ENCODE measurements at regions not wholly inside any gene's neighbourhood (a gene's known extent, or its start where the extent isn't known, plus 50 kb on each side); places are given as distances from the start of the nearest gene placed in this dataset.
"Not testable (repeated sequence)": the region's sequence is repeated elsewhere in the genome, so short reads cannot be mapped to it uniquely, and the experiment has no call there.

DNA sequence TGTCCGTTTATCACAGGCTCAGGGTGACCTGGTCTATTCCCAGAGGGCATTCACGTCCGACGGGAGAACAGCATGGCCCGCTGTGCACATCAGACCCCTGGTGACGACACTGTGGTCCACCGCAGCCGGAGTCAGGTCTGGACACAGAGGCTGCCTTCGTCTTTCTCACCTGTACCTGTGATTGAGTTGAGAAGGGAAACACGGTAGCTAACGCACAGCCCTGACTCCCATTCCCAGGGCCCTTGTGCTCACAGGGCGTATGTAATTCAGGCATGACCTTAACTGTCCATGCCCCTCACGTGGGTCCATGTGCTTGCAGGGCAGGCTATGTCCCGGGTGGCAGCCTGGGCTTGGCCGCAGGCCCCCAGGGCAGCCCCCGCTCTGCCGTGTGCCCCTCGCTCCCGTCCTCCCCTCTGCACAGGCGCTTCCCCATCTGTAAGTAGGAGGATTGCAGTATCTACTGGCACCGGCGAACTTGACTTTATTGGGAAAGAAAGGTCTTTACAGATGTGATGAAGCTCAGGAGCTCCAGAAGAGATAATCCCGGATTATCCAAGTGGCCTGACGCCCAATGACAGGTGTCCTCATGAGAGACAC, 221.3 kb upstream of the TCERG1L start:
- no peak for DNase-seq (ENCODE audit: low spot score)

DNA sequence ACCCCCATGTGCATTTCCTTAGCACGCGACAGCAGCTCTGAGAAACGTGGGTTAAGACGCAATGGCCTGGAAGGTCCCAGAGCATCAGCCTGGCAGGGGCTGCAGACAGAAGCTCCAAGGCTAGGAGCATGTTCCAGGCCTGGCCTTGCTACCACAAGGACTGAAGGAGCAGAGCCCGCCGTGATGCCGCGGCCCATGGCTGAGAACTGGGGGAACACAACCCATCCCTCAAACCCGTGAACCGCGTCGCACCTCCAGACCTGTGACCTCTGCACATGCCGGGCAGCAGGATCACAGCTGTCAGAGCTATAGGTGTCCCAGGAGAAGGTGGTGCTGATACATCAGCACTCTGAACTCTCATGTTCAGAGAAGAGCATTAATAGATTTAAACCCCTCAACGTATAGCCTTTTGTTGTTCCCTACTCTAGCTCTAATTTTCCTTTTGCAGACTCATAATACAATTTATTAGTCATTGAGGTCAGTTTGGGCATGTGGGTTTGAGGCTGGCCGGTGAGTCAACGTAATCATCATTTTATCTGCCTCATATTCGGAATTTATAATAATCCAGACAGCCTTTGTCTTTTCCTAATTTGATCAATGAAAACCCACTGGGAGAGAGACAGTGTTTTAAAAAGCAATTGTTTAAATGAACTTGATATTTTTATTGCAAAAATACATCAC, 222.5 kb upstream of the TCERG1L start:
- no peak for DNase-seq (ENCODE audit: low spot score)

DNA sequence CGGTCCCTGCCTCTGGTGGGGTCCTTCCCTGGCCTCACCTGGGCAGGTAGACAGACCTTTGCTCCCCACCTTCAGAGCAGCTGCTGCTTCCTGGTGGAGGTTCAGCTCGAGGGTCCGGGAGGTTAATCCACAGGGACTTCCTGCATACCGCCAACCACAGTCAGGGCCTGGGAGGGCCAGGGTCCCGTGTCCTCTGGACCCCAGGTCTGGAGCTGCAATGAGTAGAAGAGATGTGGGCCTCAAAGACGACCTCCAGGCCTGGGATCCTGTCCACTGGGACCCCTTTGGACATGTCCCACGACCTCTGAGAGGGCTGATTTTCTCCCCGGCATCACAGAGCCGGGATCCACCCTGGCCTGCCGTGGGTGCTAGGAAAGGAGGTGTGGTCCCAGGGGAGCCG, 223.3 kb upstream of the TCERG1L start:
- no peak for DNase-seq (ENCODE audit: low spot score)

DNA sequence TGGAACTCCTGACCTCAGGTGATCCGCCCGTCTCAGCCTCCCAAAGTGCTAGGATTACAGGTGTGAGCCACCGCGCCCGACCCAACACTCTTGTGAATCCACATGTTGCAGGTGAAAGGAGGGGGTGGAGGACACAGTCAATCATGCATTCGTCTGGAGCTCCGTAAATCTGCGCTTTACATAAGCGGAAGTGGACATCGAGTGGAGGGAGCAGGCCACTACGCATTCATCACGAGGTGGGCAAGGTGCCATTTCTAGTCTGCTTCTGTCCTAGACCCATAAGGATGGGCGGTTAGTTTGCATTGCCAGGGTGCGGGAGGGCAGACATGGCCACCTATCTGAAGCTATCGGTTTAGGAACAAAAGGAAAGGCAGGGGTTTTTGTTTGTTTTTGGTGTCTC, 225.2 kb upstream of the TCERG1L start:
- DNase-seq (ENCODE audit: low spot score), result no peak

DNA sequence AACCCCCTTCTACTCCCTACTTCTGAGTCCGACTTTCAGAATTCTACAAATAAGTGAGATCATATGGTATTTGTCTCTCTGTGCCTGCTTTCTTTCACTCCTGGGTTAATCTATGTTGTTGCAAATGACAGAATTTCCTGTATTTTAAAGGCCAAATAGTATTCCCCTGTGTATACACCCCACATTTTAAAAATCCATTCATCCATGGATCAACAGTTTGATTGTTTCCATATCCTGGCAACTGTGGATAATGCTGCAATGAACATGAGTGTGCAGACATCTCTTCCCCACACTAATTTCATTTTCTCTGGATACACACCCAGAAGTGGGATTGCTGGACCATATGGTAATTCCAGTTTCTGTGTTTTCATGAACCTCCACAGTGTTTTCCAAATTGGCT, 225.8 kb upstream of the TCERG1L start:
- no peak for DNase-seq (ENCODE audit: low spot score)

DNA sequence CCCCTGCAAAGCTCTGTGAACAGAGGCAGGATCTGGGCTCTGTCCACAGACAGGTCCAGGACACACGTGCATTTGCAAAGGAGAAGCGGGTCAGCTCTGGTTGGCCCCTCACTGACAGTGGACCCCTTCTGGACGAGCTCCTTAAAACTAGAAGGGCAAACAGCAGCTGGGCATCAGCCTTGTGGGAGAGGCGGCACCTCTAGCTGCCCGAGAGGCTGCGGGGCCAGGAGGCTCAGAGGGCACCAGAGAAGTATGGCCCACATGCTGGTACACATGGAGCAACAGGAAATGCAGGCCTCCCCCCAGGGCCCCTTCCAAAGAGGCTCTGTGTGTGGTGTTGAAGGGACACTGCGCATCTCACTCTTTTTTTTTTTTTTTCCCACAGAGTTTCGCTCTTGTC, 233.0 kb upstream of the TCERG1L start:
- no peak for DNase-seq (ENCODE audit: low spot score)

DNA sequence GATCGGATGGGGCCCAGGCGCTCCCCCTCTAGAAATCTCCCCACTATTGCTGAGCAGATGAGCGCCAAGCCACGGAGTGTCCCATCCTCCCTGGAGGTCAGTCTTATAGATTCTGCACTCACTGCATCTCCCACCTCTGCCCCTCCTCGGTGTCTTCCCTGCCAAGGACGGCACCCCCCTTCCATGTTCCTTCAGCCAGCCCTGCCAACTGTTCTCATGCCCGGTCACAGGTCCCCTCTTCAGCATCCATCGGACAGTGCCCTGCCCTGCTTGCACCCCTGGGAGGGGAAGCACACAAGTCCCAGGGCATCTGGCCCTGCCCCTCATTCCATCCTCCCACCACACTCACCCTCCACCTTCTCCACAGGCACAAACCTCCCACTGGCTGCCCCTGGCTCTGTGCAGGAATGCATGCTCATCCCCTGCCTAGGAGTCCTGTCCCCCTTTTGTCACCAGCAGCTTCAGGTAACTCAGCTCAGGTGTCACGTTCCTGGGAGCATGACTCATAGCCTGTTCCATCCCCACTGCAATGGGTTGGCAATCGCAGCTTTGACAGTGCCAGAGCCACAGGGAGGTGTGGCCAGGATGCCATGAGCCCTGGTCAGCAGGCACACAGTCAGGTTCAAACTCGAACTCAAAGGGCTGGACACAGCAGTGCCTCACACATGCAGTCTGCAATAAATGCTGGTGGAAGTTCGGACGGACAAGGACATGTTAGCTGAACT, 234.7 kb upstream of the TCERG1L start:
- DNase-seq (ENCODE audit: low spot score), result no peak

DNA sequence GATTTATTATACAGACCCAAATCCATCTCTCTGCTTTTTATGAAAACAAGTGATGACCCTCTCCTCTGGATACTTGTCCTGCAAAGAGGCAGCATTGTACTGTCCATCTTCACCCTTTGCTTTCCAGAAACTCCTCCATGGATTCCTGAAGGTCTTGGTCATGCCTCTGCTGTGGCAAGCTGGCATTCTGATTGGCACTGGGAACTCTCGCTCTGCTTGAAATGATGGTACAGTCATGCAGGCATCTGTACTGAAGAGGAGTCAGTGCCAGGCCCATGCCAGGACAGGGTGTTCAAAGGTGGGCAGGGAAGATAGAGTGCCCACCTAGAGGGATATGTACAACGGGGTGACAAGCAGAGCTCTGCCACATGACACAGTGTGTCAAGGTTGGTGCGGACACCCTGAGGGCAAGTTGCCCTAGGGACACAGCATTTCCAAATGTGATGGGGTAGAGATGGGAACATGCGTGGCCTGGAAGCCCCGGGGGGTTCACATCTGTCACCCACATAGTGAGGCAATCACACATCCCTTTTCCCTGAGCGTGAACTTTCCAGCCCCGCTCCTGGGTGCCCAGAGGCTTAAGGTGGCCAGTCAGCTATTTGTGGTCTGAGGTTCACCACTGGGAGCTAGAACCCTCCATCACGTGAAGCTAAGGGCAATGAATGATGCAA, 235.7 kb upstream of the TCERG1L start:
- no peak for DNase-seq (ENCODE audit: low spot score)

DNA sequence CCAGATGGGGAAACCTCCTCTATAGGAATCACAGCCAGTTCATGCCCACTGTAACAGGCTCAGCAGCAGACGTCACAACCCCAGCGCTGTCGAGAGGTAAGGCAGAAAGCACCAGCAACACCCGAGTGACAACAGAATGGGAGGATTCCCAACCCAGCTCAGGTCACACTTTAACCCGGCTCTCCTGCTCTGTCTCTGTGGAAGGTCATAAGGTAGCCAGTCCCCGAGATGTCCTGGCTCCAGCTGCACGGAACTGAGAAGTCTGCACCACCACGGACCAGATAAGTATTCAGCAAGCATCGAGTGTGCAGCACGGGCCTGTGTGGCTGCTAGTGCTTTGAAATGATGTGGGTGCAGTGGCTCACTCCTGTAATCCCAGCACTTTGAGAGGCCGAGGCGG, 236.7 kb upstream of the TCERG1L start:
- no peak for DNase-seq (ENCODE audit: low spot score)

DNA sequence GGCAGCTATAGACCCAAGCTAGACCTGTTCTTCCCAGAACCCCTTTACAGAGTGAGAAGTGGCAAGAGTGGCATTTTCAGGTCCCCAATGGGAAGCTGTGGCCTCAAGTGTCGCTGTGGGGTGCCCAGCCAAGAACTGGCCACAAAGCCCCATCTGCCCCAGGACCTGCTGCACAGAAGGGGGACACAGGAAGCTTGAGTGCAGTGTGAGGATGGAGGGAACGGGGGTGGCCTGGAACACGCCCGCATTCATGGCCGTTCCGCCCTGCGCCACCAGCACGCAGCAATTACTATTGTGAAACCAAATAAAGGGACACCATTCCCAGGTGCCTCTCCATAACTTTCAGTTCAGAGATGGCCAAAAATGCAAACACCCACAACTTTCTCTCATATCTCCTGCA, 237.6 kb upstream of the TCERG1L start:
- no peak for DNase-seq (ENCODE audit: low spot score)

DNA sequence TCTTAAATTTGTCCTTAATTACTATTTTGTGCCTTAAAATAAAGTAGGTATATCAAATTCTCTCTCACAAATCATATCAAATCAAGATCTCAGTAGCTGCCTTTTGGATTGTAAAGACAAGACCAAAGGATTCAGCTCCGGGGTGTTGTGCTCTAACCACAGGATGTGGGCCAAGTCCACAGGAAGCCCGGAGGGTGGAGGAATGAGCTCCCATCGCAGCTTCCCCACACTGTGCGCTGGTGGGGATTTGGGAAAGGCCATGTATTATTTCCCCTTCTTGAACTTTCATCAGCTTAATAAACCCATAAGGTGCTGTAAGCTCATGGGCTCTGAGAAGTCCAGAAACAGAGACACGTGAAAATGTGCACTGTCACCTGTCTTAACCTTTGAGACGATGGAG, 241.6 kb upstream of the TCERG1L start:
- no peak for DNase-seq (ENCODE audit: low spot score)

DNA sequence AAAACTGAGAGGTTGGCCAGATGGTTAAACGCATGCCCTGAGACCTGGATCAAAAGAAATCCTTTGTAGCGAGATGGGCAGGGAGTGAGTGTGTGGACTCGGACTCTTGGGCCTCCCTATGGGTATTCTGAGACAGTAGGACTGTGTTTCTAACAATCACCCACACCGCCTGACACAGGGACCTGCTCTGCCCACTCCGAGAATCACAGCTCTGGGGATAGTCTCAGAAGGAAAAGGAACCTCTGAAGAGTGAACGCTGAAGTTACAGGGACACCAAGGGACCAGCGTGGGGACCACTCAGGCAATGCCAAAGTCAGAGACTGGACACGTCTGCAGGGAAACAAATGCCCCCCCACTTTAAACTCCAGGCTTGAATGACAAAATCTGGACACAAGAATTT, 242.1 kb upstream of the TCERG1L start:
- no peak for DNase-seq (ENCODE audit: low spot score)

DNA sequence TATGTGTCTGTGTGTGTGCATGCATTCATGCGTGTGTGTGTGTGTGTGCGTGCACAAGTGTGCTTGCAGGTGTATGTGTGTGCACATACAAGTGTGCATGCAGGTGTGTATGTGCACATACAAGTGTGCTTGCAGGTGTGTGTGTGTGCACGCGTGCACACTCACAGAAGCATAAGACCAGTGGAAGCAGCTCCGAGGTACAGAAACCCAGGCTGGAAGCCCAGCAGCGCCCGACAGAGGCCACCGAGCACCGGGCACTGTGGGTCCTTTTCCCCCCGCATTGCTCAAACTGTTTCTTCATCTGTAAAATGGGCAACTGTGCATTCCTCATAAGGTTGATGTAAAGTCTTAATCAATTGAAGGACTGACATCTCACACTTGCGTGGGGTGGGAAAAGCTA, 243.3 kb upstream of the TCERG1L start:
- DNase-seq (ENCODE audit: low spot score), result no peak

DNA sequence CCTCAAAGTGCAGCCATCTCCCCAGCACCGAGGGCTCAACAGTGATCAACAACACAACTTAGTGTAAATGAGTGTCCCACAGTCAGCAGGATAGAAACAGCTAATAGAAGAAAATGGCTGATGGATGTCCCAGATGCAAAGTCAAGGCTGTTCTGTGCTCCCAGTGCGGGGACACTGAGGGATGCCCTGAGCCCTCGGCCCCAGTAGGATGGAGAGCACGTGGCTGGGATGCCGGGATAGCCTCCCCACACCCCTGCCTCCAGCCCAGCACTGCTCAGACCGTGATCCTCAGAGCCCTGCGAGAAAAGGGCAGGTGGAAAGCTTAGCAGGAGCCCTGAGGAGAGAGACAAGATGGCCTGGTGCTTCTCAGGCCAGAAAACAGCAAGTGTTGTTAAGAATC, 243.9 kb upstream of the TCERG1L start:
- DNase-seq (ENCODE audit: low spot score), result no peak

DNA sequence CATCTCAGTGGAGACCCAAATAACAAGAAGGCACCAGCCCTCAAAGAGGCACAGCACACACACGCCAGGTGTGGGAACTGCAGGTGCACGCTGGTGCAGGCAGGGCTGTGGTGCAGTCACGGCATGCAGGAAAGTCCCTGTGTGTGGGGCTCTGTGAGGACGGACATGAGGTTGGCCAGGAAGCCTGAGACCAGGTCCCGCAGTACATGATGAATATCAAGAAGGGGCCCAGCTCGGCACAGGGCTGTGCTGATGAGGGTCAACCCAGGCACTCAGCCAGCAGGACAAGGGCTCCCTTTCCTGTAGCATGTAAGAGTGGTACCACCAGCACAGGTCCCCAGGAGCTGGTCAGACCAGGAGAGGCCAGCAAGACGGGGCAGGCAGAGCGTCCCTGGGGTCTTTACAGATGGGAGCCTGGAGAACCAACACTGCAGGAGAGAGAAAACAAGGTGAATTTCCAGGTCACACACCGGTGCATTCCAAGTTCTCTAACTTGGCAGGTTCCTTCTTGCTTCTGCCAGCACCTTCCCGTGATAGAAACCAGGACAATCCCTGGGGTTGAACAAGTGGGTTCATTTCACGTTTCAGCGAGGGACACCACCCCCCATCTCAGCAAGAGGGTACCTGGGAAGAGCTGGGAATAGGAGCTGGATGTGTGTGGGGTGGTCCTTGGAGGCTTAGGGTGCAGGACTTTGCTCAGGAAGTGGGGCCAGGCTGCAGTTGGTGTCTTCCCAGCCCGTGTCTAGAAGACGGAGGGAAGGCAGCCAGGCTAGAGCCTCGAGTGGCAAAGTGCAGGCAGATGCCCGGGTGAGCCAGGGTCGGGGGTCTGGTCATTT, 244.8 kb upstream of the TCERG1L start:
- no peak for DNase-seq (ENCODE audit: low spot score)

DNA sequence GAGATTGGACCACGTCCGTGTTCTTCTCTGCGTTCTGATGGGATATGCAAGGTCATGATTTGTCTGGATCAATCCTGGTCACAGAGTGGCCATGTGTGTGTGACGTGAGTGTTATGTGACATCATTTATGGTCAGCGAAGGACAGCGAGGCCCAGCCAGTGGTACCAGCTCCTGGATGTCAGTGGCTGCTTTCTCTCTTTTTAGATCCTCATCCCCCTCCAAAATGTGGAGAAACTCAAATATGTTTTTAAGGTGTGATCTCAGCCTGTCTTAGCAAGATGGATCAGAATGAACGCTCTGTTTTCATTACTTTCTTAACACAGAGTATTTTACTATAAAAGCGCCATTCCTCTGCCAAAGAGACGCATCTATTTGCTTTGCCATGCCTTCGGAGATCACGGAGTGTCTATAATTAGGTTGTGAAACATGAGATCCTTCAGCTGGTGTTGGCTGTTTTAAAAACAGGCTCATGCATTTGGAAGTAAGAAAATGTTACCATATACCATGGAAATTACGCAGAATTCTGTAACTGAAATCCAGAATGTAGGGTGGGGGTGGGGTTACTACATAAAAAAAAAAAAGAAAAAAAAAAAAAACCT, 245.5 kb upstream of the TCERG1L start:
- DNase-seq (ENCODE audit: low spot score), result no peak

DNA sequence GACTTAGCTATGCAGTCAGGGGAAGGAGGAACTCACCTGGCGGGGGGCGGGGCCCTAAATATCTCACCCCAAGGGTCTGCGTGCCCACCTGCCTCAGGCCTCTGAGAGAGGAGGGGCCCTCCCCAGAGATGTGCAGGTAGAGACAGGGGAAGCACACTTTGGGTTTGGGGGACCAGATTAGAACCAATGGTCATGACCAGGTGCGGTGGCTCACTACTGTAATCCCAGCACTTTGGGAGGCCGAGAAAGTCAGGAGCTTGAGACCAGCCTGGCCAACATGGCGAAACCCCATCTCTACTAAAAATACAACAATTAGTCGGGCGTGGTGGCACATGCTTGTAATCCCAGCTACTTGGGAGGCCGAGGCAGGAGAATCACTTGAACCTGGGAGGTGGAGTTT, 246.4 kb upstream of the TCERG1L start:
- DNase-seq (ENCODE audit: low spot score), result not testable (repeated sequence)

DNA sequence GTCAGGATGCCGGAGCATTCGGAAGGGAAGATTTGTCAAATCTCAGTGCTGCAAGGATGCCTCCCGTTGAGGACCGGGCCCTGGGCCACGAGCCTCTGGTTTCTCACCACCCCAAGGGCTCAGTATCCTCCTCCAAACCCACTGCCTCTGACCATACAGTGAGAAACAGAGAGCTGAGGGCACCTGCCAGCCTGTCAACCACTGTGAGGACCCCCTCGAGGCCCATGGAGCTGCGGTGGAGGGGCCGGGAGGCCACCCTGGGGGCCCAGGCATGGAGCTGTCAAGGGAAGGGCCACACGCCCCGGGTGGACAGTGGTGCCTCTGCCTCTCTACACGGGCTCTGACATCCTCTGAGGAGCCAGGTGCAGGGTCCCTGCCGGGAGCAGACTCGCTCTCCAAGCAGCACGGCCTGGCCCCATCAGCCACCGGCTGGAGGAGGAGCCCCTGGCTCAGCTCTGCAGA, 248.0 kb upstream of the TCERG1L start:
- DNase-seq (ENCODE audit: low spot score), result no peak

DNA sequence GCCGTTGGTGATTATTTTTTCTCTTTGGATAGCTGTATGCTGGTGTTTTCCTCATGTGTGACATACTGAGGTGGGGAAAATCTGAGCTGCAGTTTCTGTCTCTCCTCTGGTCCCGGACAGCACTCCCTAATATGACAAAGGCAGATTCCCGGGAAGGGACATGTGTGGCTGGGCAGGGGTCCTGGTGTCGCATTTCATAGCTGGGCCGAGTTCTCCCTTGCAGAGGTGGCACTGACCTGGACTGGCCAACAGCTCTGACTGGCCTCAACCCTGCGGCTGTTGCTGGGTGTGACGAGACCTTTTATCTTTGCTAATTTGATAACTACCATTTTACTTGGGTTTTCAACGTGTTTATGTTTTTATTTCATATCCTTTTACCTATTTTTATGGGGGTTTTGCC, 248.6 kb upstream of the TCERG1L start:
- no peak for DNase-seq (ENCODE audit: low spot score)

DNA sequence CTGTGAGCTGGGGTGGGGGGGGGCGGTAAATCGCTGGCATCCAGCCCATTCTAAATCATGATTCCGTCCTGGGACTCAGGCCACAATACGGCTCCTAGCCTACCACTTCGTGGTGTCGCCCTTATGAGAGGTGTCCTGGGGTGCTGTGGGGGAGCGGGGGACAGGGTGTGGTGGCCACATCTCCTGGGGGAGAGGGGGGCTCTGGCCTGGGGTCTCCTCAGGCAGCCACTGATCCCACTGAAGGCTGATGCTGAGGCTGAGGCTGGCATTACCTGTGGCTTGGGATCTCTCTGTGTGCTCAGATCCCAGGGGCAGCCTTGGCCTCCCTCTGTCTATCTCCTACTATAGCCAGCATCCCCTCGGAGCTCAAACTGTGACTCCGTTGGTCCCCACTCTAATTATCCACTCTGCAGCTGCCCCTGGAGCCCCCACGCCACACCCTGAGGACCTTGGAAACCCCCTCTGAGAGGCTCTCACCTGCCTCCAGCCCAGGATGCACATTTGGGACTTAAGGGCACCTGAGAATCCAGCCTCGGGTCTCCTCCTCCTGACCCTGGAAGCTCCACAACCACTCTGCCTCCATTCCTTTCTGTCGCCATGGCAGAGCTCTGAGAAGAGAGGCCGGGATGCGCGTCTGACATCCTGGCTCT, 249.3 kb upstream of the TCERG1L start:
- no peak for DNase-seq (ENCODE audit: low spot score)

DNA sequence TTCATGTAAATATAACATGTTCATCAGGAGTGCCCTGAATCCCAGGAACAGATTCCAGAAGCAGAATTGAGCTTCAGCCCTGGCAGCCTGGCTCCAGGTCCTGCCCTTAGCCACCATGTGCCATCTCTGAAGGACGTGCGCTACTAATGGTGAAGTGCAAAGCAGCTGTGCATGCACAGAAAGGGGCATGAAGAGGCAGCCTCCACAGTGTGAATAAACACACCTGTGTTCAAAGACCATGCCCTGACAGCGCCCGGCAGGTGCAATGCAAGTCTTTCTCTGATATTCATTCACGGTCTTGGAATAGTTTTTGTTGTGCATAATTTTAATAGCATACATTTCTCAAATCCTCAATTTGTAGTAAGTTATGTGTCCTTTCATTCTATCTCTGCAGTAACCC, 250.4 kb upstream of the TCERG1L start:
- no peak for DNase-seq (ENCODE audit: low spot score)

Measured in NAMALWA (cell line).